Medulla oblongata (tissue), 1 donor: ENCODE measurements at regions not wholly inside any gene's neighbourhood (a gene's known extent, or its start where the extent isn't known, plus 50 kb on each side); places are given as distances from the start of the nearest gene placed in this dataset.
"Not testable (repeated sequence)": the region's sequence is repeated elsewhere in the genome, so short reads cannot be mapped to it uniquely, and the experiment has no call there.

Experiments
- DNase-seq: peaks from one replicate; pipeline ENCODE4 v3.0.0-alpha.2; 2015; ENCODE audit errors: extremely low spot score

DNA sequence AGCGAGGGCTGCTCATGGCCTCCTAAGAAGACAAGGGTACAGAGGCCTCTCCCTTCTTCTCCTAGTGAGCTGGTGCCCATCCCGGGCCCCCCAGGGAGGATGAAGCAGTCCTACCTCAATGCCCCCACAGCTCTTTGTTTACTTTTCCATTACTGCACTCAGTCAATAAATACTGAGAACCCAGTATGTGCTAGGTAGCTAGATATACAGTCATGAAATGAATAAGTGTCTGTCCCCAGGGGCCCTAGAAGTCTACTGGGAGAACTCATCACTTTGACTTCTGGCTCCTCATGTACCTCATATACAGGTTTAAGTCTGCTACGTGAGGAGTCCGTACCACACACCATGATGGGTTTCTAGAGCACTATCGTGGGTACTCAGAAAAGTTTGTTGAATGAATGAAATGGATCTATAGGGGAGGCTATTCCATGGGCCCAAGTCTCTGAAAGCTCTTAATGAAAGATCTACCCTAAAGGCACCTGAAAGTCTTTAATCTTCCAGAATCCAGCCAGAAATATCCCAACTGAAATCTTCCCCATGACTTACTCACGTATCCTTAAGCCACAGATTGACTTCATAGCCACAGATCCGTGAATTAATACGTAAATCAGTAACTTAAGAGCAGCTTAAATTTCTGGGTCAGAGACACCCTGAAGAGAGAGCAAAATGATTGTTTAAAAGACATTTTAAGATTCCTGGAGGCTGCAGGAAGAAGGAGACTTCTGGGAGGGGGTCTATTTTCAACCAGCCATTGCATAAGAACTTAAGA lies 51.6 kb upstream of the POMP start:
- no peak for DNase-seq

- DNase-seq = no peak
These were observed 52.5 kb upstream of the POMP start for GRCh38 chr13:28606466-28606865.

GRCh38 chr13:28605147-28605546 lies 53.8 kb upstream of the POMP start:
- not testable (repeated sequence) for DNase-seq

GRCh38 chr13:28603043-28603664 lies 55.8 kb upstream of the POMP start:
- DNase-seq = no peak

- no peak for DNase-seq
These were observed 56.4 kb upstream of the POMP start for GRCh38 chr13:28602580-28602979.

DNA sequence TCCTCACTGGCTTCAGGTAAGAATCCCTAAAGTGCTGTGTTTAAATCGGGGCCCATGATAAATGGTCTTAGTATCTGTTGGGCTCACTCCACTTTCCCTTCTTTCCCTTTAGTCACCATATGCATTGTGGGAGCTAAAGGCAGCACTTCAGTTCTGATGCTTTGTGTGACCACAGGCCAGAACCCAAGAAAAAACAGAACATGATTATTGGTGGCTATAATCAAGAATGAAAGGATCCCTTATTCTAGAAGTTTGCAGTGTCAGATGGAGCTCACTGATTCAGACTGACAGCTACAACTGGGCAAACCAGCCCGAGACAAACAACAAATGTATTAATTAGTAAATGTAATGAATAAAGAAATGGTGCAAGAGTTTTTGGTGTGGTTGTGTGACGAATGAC lies 57.3 kb upstream of the POMP start:
- peak; percentile 48 for DNase-seq

GRCh38 chr13:28597641-28598040 lies 61.3 kb upstream of the POMP start:
- DNase-seq = no peak

DNA sequence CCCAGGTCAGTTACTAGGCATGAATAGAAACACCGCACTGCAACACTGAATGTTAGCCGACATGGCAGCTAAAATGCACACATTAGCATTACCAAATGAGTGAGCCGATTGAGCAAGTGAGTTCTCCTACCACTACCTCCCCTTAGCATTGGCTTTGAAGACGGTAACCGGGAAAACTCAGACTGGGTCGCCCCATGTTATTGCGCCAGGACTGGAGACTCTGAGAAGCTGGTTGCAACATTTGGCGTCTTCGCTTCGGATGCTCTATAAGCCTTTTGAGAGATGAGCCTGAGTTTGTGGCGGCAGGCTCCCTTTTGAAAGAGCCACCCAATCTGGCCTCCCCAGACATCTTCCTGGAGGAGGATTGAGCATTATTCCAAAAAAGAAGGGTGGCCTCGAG lies 68.5 kb upstream of the POMP start:
- no peak for DNase-seq

GRCh38 chr13:28588296-28588695 lies 70.6 kb upstream of the POMP start:
- DNase-seq = no peak

- no peak for DNase-seq
These were observed 71.8 kb upstream of the POMP start for GRCh38 chr13:28587174-28587540.

DNA sequence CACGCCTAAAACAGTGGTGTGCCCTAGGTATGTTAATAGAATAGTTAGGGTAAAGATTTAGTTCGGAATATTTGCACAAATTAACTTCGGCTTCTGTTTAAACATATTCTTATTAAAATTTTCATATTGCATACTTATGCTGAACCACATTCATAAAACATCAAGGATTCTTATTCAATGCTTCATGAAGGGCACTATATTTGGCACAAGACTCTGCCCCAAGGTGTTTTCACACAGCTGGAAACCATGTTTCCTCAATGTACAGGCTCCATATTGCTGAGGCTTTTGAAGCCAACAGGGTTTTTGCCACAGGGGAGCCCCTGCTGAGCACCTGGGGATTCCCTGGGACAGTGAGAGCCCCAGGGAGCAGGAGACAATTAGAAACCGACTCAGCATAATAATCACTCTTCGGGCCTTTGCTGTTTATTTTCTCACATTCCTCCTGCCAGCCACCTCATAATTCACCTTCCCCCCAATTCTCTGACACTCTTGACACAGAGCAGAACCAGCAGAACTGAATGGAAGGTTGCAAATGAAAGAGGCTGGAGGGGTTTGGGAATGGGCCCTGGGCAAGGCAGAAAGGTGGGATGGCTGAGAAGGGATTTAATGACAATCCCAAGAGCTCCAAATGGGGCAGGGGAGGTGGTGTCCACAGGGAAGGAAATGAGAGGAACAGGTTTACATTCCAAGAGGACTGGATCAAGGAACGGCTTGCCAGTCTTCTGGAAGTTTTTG lies 72.3 kb upstream of the POMP start:
- DNase-seq = no peak

GRCh38 chr13:28585561-28585960 lies 73.4 kb upstream of the POMP start:
- peak; percentile 14 for DNase-seq

GRCh38 chr13:28584873-28585381 lies 74.0 kb upstream of the POMP start:
- DNase-seq = peak; percentile 34

GRCh38 chr13:28583651-28584091 lies 75.3 kb upstream of the POMP start:
- no peak for DNase-seq

DNA sequence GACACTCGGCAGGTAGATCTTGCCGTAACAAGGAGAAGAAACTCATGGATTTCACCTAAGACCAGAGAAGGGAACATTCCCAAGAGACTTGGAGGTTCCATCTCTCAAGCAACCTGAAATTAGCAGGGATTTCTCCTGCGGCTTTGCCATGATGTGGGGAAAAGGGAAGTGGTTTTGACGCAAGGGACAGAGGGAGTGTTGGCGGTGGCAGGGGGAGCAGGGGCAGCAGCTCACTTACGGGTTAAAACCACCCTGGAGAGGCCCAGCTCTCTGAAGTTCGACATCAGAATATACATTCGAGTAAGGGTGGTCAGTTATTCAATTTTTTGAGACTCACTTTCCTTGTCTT lies 76.1 kb upstream of the POMP start:
- DNase-seq = no peak

- no peak for DNase-seq
These were observed 76.6 kb upstream of the POMP start for GRCh38 chr13:28582225-28582891.

GRCh38 chr13:28581451-28581850 lies 77.5 kb upstream of the POMP start:
- no peak for DNase-seq

DNA sequence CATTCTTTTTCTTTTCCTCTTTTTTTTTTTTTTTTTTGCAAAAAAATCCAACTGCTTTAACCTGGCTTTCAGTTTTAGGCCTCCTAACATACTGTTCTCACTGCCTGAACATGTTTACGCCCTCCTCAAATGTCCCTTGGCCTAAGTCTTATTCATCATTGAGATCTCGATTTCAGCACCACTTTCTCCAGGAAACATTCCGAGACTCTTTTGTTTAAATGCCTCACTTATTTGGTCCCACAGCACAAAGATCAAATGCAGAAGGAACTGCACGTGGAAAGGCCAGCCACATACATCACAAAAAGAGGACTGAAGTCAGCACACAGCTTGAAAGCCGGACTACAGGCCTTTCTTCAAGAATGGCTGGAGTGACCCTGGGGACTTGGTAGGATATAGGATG lies 79.2 kb upstream of the POMP start:
- no peak for DNase-seq

DNA sequence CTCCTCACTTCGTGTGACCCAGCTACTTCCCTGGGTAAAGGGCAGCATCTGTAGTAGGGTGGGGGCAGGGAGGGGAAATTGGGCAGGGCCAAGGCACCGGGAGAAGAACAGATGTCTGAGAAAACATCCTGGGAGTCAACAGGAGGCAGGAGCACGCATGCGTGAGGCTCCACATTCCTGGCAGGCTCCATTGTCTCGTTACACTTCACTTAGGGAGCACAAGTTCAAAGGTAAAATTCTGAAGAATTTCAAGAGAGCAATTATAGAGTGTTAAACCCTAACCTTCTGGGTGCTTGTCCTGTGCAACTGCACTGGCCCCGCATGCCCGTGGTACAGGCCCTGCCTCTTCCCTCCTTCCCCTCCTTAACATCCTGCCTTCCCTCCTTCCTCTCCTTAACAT lies 79.6 kb upstream of the POMP start:
- no peak for DNase-seq

DNA sequence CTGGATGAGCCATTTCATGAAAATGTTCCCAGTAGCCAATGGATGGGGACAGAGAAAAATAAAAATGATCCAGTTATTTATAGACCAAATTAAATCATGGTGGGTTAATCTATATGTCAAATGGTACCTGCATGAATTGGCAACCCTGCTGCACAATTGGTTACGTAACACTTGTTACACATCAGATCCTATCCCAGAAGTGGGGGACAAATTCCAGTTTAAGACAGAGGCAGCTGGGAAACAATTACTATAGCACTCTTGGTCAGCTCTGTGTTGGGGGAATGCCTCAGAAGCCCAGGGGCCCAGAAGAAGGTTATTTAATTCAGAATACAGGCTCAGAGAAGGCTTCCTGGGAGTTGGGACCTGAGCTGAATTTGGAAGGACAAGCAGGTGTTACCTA lies 81.1 kb upstream of the FLT1 start:
- DNase-seq = no peak

DNA sequence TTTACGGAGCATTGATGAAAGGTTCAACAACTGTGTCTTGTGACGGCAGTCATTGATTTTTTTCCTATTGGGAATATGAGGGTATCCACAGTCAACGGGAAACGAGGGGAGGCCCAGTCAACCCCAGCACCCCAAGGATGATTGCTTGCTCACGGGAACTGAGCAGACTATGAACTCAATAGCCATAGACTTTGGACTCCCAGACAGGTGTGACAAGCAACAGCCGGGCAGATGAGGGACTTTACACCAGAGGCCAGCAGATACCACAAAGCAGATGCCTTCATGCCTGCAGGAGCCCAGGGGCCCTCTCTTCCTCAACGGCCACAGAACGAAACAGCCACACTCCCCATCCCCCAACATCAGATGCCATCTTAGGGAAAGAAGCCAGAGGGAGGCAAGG lies 80.3 kb upstream of the FLT1 start:
- DNase-seq = no peak

- DNase-seq = peak; percentile 23
These were observed 79.8 kb upstream of the FLT1 start for GRCh38 chr13:28574617-28575142.
